Natural killer cell (primary cell): ENCODE measurements at regions not wholly inside any gene's neighbourhood (a gene's known extent, or its start where the extent isn't known, plus 50 kb on each side); places are given as distances from the start of the nearest gene placed in this dataset.

Experiments used
- ATAC-seq, 3 donors: fragments of 150-1000 bp in 2 of 3; fragments of 200-7000 bp in 1 of 3; cut with Tn5 transposase; 1 replicate in 1 of 3; 2 replicates in 2 of 3; pipeline ENCODE4 v1.10.0; 2021; ENCODE audit warnings: mild to moderate bottlenecking in 2 of 3, moderate library complexity in 2 of 3
- DNase-seq, 2 donors: peaks; one replicate each; pipeline versions ENCODE4 v3.0.0 to v3.0.0-alpha.2; 2013 to 2021; ENCODE audit warnings: mixed read lengths in 1 of 2
- H3K27ac ChIP-seq: one replicate; pipeline ENCODE4 v1.5.1; 2013; ENCODE audit warnings: mild to moderate bottlenecking, low read length
- H3K27me3 ChIP-seq: one replicate; pipeline ENCODE4 v1.6.1; 2013; ENCODE audit warnings: low read length; ENCODE audit not compliant: control insufficient read depth, insufficient read depth
- H3K36me3 ChIP-seq: one replicate; pipeline ENCODE4 v1.6.1; 2013; ENCODE audit warnings: low read length; ENCODE audit not compliant: control insufficient read depth, insufficient read depth
- H3K4me1 ChIP-seq: one replicate; pipeline ENCODE4 v1.6.1; 2013; ENCODE audit warnings: low read length; ENCODE audit not compliant: control insufficient read depth, insufficient read depth
- H3K4me3 ChIP-seq: one replicate; pipeline ENCODE4 v1.5.1; 2013; ENCODE audit warnings: low read length
- H3K9me3 ChIP-seq: one replicate; pipeline ENCODE4 v1.6.1; 2013; ENCODE audit warnings: low read length; ENCODE audit not compliant: control insufficient read depth, insufficient read depth
- H3K27ac Mint-ChIP-seq, 2 donors: one replicate each; pipeline ENCODE4 v1.8.0; 2022; ENCODE audit warnings: mild to moderate bottlenecking in 2 of 2, mixed read lengths in 2 of 2, moderate library complexity in 1 of 2
- H3K27me3 Mint-ChIP-seq, 2 donors: one replicate each; pipeline ENCODE4 v1.8.0; 2022; ENCODE audit warnings: low read depth in 2 of 2, mixed read lengths in 2 of 2
- H3K36me3 Mint-ChIP-seq: one replicate; pipeline ENCODE4 v1.8.0; 2022; ENCODE audit warnings: mixed read lengths
- H3K4me1 Mint-ChIP-seq, 2 donors: one replicate each; pipeline ENCODE4 v1.8.0; 2022; ENCODE audit warnings: mixed read lengths in 2 of 2
- H3K4me3 Mint-ChIP-seq: one replicate; pipeline ENCODE4 v1.8.0; 2022; ENCODE audit warnings: mild to moderate bottlenecking, moderate library complexity, mixed read lengths
- H3K9me3 Mint-ChIP-seq, 2 donors: one replicate each; pipeline ENCODE4 v1.8.0; 2022; ENCODE audit warnings: mixed read lengths in 2 of 2
- CTCF ChIP-seq: fragments of 200-600 bp; IDR thresholded peaks from one replicate; pipeline ENCODE4 v1.8.0; 2022; ENCODE audit warnings: antibody characterized with exemption
- WGBS: methylation state at CpG from one replicate; pipeline ENCODE4 v1.1.7; 2013; ENCODE audit warnings: missing lambda C conversion rate; ENCODE audit not compliant: insufficient coverage; 5-methylcytosine and 5-hydroxymethylcytosine counted together
- intact Hi-C: fragments of 100-400 bp; cut with micrococcal nuclease; formaldehyde crosslinking; loops from one replicate; pipeline ENCODE4 v1.14.2; 2022

GRCh38 chr2:191566344-191566743, 111.6 kb upstream of the NABP1 start:
- DNase-seq (peak; percentile 47 to 84), ATAC-seq (peak; percentile 68 to 79 (median 76))
- H3K4me3 Mint-ChIP-seq, result no peak overlapping the region
- H3K27ac Mint-ChIP-seq, result no peak overlapping the region
- peaks cover 20% of the 10 kb centered on the region for H3K4me1 ChIP-seq
- no peak overlapping the region for H3K4me3 ChIP-seq
- intact Hi-C loops, result loop anchor here (1.0 kb wide), 1 partner anchor 125 kb away; no protein-coding TSS in a partner anchor
- peaks cover 56 to 91% of the 10 kb centered on the region in 2 donors for H3K27me3 Mint-ChIP-seq
- 63% methylated on average over 8 of the region's 8 CpGs for WGBS
- H3K36me3 Mint-ChIP-seq, result no peaks in the 10 kb centered on the region
- no peaks in the 10 kb centered on the region for H3K9me3 Mint-ChIP-seq
- H3K27ac ChIP-seq, result no peak overlapping the region
- peaks cover 18% of the 10 kb centered on the region for H3K27me3 ChIP-seq
- H3K9me3 ChIP-seq, result no peaks in the 10 kb centered on the region
- no peaks in the 10 kb centered on the region for H3K36me3 ChIP-seq
- H3K4me1 Mint-ChIP-seq, result peaks cover 24 to 27% of the 10 kb centered on the region in 2 donors
- peak; percentile 70 for TF ChIP-seq CTCF

DNA sequence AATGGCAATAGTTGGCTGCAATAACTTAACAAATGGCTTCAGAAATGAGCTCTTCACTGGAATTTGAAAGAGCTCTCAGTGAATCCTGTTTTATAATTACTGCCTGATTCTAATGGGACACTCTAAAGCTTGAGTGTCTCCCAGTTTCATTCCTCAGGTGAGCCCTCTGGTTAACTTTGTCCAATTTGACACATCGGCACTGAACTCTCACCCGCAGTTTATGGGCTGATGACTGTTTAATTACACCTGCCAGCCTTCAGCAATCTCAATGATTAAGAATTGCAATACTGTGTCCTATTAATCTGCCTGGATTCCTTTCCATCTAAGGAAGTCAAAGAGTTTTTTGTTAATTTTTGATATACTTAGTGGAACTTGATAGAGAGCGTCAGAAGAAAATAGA, 110.7 kb upstream of the NABP1 start:
- peaks cover 20% of the 10 kb centered on the region for H3K4me1 ChIP-seq
- ATAC-seq (no peak), DNase-seq (no peak)
- no peaks in the 10 kb centered on the region for H3K9me3 ChIP-seq
- Mint-ChIP-seq H3K9me3 (no peaks in the 10 kb centered on the region), H3K36me3 (no peaks in the 10 kb centered on the region), H3K4me3 (no peak overlapping the region), H3K27me3 (peaks cover 54 to 91% of the 10 kb centered on the region in 2 donors), H3K4me1 (peaks cover 26 to 29% of the 10 kb centered on the region in 2 donors), H3K27ac (no peak overlapping the region)
- H3K27me3 ChIP-seq, result peaks cover 18% of the 10 kb centered on the region
- H3K27ac ChIP-seq, result no peak overlapping the region
- H3K36me3 ChIP-seq, result no peaks in the 10 kb centered on the region
- WGBS, result 98% methylated on average over 3 of the region's 3 CpGs
- intact Hi-C loops, result no loop called here
- TF ChIP-seq CTCF, result no peak
- H3K4me3 ChIP-seq, result no peak overlapping the region

DNA sequence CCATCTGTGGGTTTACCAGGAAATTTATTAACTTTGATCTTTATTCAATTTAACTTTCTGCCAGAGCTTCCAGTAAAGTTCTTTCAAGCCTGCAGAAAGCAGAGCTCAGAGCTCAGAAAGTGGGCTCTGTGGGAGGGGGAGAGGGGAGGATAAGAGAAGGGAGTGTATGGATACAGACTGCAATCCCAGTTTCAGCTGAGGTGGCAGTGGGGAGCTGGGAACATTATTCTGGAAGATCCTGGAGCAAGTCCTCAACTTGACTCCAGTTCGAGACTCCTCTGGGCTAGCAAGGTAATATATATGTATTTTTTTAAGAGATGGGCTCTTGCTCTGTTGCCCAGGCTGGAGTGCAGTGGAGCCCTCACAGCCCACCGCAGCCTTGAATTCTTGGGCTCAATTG, 108.9 kb upstream of the NABP1 start:
- Mint-ChIP-seq H3K9me3 (no peaks in the 10 kb centered on the region), H3K27ac (no peak overlapping the region), H3K4me3 (no peak overlapping the region), H3K27me3 (peaks cover 61 to 95% of the 10 kb centered on the region in 2 donors), H3K4me1 (peaks cover 26% of the 10 kb centered on the region in 2 donors), H3K36me3 (no peaks in the 10 kb centered on the region)
- peaks cover 18% of the 10 kb centered on the region for H3K27me3 ChIP-seq
- H3K9me3 ChIP-seq, result no peaks in the 10 kb centered on the region
- 100% methylated on average over 2 of the region's 2 CpGs for WGBS
- peaks cover 20% of the 10 kb centered on the region for H3K4me1 ChIP-seq
- no peaks in the 10 kb centered on the region for H3K36me3 ChIP-seq
- H3K27ac ChIP-seq, result no peak overlapping the region
- intact Hi-C loops, result no loop called here
- no peak for DNase-seq
- ATAC-seq, result no peak
- no peak for TF ChIP-seq CTCF
- no peak overlapping the region for H3K4me3 ChIP-seq

- no peak overlapping the region for H3K4me3 ChIP-seq
- intact Hi-C loops, result no loop called here
- H3K9me3 ChIP-seq, result no peaks in the 10 kb centered on the region
- Mint-ChIP-seq H3K4me3 (peak overlapping the region; percentile 52), H3K36me3 (no peaks in the 10 kb centered on the region), H3K4me1 (peaks cover 16 to 17% of the 10 kb centered on the region in 2 donors), H3K9me3 (no peaks in the 10 kb centered on the region), H3K27me3 (peaks cover 55 to 95% of the 10 kb centered on the region in 2 donors), H3K27ac (no peak overlapping the region)
- H3K27me3 ChIP-seq, result peaks cover 12% of the 10 kb centered on the region
- H3K4me1 ChIP-seq, result peaks cover 13% of the 10 kb centered on the region
- 7% methylated on average over 3 of the region's 6 CpGs for WGBS
- no peak overlapping the region for H3K27ac ChIP-seq
- ATAC-seq (no peak), DNase-seq (peak in 1 of 2 donors; percentile 75)
- no peaks in the 10 kb centered on the region for H3K36me3 ChIP-seq
- no peak for TF ChIP-seq CTCF
Observed at GRCh38 chr2:191571163-191571769, 106.7 kb upstream of the NABP1 start.
